GM21390 (cell line): ENCODE measurements at regions not wholly inside any gene's neighbourhood (a gene's known extent, or its start where the extent isn't known, plus 50 kb on each side); places are given as distances from the start of the nearest gene placed in this dataset.
"Not testable (repeated sequence)": the region's sequence is repeated elsewhere in the genome, so short reads cannot be mapped to it uniquely, and the experiment has no call there.

Source experiments
- ATAC-seq: cut with Tn5 transposase; IDR thresholded peaks from one replicate; pipeline ENCODE4 v1.9.1; 2021; ENCODE audit not compliant: unreplicated experiment

GRCh38 chr5:128791312-128791711 lies 174.0 kb upstream of the SLC27A6 start:
- no peak for ATAC-seq

GRCh38 chr5:128796506-128796905 lies 168.8 kb upstream of the SLC27A6 start:
- ATAC-seq, result no peak

GRCh38 chr5:128798871-128799270 lies 166.4 kb upstream of the SLC27A6 start:
- no peak for ATAC-seq

- ATAC-seq, result no peak
These were observed 165.3 kb upstream of the SLC27A6 start for GRCh38 chr5:128799945-128800344.

GRCh38 chr5:128800377-128800776 lies 164.9 kb upstream of the SLC27A6 start:
- no peak for ATAC-seq

GRCh38 chr5:128813317-128814070 lies 151.8 kb upstream of the SLC27A6 start:
- no peak for ATAC-seq

GRCh38 chr5:128815201-128815600 lies 150.1 kb upstream of the SLC27A6 start:
- no peak for ATAC-seq

GRCh38 chr5:128825826-128826225 lies 139.5 kb upstream of the SLC27A6 start:
- no peak for ATAC-seq

GRCh38 chr5:128826275-128826674 lies 139.0 kb upstream of the SLC27A6 start:
- no peak for ATAC-seq

GRCh38 chr5:128836571-128836970 lies 128.7 kb upstream of the SLC27A6 start:
- no peak for ATAC-seq

GRCh38 chr5:128838623-128839022 lies 126.7 kb upstream of the SLC27A6 start:
- ATAC-seq, result no peak

GRCh38 chr5:128842241-128842640 lies 123.0 kb upstream of the SLC27A6 start:
- ATAC-seq, result no peak

- no peak for ATAC-seq
These were observed 120.8 kb upstream of the SLC27A6 start for GRCh38 chr5:128844354-128844923.

- ATAC-seq, result no peak
These were observed 115.2 kb upstream of the SLC27A6 start for GRCh38 chr5:128850049-128850448.

- no peak for ATAC-seq
These were observed 110.4 kb upstream of the SLC27A6 start for GRCh38 chr5:128854931-128855330.

- ATAC-seq, result no peak
These were observed 108.1 kb upstream of the SLC27A6 start for GRCh38 chr5:128857076-128857677.

GRCh38 chr5:128858995-128859394 lies 106.3 kb upstream of the SLC27A6 start:
- ATAC-seq, result no peak

- ATAC-seq, result not testable (repeated sequence)
These were observed 104.1 kb upstream of the SLC27A6 start for GRCh38 chr5:128861155-128861554.

- ATAC-seq, result no peak
These were observed 95.3 kb upstream of the SLC27A6 start for GRCh38 chr5:128869970-128870369.

- ATAC-seq, result no peak
These were observed 94.9 kb upstream of the SLC27A6 start for GRCh38 chr5:128870373-128870772.

GRCh38 chr5:128870923-128871322 lies 94.4 kb upstream of the SLC27A6 start:
- ATAC-seq, result no peak
